Kidney tubule cell (primary cell): ENCODE measurements at regions not wholly inside any gene's neighbourhood (a gene's known extent, or its start where the extent isn't known, plus 50 kb on each side); places are given as distances from the start of the nearest gene placed in this dataset.
"Not testable (repeated sequence)": the region's sequence is repeated elsewhere in the genome, so short reads cannot be mapped to it uniquely, and the experiment has no call there.

Experiments used
- DNase-seq: peaks from one replicate; pipeline ENCODE4 v3.0.0-alpha.2; 2018; ENCODE audit warnings: low spot score

DNA sequence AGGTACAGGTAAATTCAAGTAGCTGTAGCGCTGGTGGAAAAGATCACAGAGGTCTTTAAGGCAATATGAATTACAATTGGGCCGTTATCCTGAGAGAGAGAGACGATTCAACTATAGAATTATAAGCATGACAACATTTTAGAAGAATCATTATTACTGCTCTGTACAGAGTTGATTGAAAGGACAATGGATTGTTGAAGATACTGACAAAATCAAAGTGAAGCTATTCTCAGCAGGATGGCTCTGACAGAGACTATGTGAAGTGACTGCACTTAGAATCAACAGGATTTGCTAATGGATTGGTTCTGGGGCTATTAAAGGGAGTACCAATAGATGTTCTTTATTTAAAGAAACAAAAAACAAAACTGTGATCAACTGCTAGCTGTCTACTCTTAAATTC lies 634.8 kb upstream of the GRM3 start:
- no peak for DNase-seq

- no peak for DNase-seq
Observed at GRCh38 chr7:86006909-86007308, 636.8 kb upstream of the GRM3 start.

DNA sequence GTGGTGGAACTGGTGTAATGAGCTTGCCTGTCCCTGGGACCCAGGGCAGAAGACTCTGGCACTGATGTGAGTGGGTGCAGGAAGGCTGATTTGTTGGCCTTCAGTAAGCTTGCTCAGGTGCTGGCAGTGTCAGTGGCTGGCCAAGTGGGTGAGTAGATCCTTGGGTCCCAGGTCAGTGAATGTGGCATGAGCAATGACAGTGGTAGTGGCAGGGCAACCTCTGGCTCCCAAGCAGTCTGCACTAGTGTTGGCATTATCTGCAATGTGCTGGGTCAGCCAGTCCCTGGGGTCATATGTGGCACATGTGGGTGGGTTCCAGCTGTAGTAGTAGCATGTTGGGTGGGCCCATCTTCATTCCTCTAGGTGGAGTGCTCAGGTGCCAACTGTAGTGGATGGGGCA lies 640.9 kb upstream of the GRM3 start:
- DNase-seq: no peak

DNA sequence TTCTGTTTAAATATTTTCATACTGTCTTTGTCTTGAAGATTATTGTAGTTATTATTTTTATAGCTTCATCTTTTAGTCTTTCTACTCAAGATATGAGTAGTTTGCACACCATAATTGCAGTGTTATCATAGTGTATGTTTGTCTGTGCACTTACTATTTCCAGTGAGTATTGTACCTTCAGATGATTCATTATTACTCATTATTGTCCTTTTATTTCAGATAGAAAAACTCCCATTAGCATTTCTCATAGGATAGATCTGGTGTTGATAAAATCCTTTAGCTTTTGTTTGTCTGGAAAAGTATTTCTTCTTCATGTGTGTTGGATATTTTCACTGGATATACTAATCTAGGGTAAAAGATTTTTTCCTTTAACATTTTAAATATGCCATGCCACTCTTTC lies 646.2 kb upstream of the GRM3 start:
- no peak for DNase-seq

DNA sequence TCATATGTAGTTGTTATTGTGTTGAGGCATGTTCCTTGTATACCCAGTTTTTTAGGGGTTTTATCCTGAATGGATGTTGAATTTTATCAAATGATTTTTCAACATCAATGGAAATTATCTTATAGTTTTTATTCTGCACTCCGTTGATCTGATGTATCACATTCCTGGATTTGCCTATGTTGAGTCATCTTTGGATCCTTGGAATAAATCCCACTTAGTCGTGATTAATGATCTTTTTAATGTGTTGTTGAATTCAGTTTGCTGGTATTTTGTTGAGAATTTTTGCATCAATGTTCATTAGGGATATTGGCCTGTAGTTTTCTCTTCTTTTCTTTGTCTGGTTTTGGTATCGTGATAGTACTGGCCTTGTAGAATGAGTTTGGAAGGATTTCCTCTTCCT lies 648.6 kb upstream of the GRM3 start:
- DNase-seq: no peak

- no peak for DNase-seq
Observed at GRCh38 chr7:85980740-85981139, 663.0 kb upstream of the GRM3 start.

GRCh38 chr7:85974176-85974575 lies 669.5 kb upstream of the GRM3 start:
- no peak for DNase-seq

DNA sequence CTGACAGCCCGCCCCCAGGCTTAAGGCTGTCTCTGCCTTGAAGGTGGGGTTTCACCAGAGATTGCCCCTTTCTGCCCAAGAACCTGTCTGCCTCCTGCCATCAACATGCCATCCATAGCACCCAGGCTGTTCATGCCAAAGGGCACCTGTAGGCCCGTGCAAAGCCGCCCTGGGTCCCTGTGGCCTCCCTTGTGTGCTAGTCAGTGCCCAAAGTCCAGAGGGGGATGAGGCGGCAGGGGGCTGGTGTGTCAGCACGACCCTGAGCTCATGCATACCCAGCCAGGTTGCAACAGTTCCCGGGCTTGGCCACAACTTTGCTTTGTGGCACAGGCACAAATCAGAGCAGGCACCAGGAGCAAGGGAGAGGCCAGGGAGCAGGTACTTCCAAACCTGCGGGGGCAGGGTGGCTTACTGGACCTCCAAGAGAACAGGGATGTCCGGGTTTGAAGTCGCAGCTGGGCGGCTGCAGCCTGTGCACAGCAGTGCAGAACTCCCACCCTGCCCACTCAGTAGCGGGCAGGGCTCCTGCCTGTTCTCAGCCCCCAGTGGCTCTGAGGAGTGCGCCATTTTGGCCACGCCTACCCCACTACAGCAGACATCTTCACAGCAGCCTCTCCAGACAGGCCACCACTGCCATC lies 671.1 kb upstream of the GRM3 start:
- DNase-seq: no peak

GRCh38 chr7:85954961-85955360 lies 688.7 kb upstream of the GRM3 start:
- no peak for DNase-seq

GRCh38 chr7:85950871-85951270 lies 692.8 kb upstream of the GRM3 start:
- DNase-seq: no peak

DNA sequence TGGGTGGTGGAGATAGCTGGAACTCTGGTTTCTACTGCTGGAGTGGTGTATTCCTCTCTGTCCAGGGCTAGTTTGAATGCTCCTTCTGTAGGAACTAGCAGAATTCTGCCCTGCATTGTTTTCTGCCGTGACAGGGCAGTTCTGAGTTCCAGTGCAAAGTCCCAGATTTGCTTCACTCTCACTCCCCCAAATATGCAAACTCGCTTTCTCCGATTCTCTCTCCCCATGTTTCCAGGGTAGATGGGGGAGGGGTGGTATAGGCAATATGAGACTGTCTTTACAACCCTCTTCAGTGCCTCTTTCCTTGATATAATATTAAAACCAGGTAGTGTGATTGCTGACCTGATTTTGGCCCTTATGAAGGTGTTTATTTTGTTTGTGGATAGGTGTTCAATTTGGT lies 693.3 kb upstream of the GRM3 start:
- DNase-seq: no peak

DNA sequence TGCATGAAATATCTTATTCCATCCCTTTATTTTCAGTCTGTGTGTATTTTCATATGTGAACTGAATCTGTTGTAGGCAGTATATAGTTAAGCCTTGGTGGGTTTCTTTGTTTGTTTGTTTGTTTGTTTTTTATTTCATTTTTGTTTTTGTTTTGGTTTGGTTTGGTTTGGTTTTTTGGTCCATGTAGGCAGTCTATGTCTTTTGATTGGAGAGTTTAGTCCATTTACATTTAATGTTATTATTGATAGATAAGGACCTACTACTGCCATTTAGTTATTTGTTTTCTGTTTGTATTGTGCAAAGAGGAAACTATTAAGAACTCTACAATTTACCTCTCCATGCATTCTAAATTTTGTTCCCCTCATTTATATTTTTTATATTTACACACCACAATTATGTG lies 695.9 kb upstream of the GRM3 start:
- DNase-seq: no peak

DNA sequence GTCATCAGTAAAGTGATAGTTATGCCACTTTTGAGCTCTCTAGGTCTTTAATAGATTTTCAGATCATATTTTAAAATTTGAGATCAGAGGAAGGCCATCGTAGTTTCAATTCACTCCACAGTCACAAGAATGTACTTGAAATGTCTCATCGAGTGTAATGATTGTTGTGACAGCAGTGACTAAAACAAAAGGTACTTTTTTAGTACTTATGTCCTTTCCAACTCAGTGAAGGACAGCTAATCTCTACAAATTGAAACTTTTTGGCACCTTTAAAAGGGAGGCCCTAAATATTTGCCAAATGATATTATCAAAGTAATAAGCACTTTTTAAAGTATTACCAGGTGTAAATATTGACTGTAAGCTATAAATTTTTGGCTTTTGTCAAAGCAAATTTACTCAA lies 702.9 kb upstream of the GRM3 start:
- DNase-seq: no peak

- DNase-seq: no peak
Observed at GRCh38 chr7:85931919-85932318, 711.8 kb upstream of the GRM3 start.

- no peak for DNase-seq
Observed at GRCh38 chr7:85928500-85928899, 715.2 kb upstream of the GRM3 start.

DNA sequence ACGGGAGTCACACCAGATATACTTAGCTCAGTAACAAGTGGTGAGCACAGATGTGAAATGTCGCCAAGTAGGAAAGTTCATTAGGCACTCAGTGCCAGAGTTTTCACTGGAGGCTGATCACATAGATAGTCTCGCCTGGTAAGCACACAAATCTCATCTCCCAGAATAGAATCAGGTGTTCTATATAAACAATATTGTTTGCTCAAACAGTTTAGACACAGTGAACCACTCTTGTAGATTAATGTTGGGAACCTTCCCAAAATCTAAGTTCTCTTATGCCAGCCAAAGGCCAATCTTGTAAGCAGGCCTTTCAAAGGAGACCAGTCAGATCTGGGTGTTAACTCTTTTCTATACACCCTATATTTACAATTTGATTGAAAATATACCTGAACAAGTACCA lies 716.5 kb upstream of the GRM3 start:
- no peak for DNase-seq

GRCh38 chr7:85924062-85924461 lies 719.6 kb upstream of the GRM3 start:
- no peak for DNase-seq

DNA sequence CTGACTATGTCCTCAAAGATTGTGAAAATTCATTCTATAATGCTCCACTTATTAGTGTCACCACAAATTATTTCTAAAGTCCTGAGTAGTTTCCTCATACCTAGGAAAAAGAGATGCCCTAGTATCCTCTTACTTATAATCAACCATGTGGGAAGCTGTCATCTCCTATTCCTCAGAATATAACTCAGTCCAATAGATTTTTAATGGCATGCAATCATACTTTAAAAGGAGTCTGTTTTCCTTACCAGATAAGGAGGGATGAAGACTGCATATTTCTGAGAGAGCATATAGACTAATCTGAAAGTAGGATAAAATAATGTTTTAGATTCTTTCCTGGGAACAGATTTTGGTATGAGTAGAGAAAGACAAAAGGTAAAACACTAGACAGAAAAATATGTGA lies 727.7 kb upstream of the GRM3 start:
- no peak for DNase-seq

- no peak for DNase-seq
Observed at GRCh38 chr7:85914437-85914836, 727.6 kb upstream of the SEMA3D start.

GRCh38 chr7:85908051-85908450 lies 721.2 kb upstream of the SEMA3D start:
- no peak for DNase-seq

- DNase-seq: no peak
Observed at GRCh38 chr7:85897967-85898366, 711.1 kb upstream of the SEMA3D start.

- no peak for DNase-seq
Observed at GRCh38 chr7:85896531-85896930, 709.7 kb upstream of the SEMA3D start.

- DNase-seq: no peak
Observed at GRCh38 chr7:85895835-85896234, 709.0 kb upstream of the SEMA3D start.

GRCh38 chr7:85891900-85892299 lies 705.0 kb upstream of the SEMA3D start:
- DNase-seq: not testable (repeated sequence)
